Kidney epithelial cell (primary cell): ENCODE measurements at regions not wholly inside any gene's neighbourhood (a gene's known extent, or its start where the extent isn't known, plus 50 kb on each side); places are given as distances from the start of the nearest gene placed in this dataset.
A peak's percentile ranks its signal among the peaks of the same experiment; 100 is the strongest.

Experiments
- DNase-seq: peaks from one replicate; pipeline ENCODE4 v3.0.0-alpha.2; 2010; ENCODE audit warnings: low read depth
- H3K27me3 ChIP-seq: 2 replicates; pipeline ENCODE4 v1.6.0; 2011; ENCODE audit warnings: low read length; ENCODE audit not compliant: control insufficient read depth, insufficient read depth
- H3K36me3 ChIP-seq: 2 replicates; pipeline ENCODE4 v1.5.1; 2011; ENCODE audit warnings: low read length; ENCODE audit not compliant: control insufficient read depth, insufficient read depth
- H3K4me3 ChIP-seq: 2 replicates; pipeline ENCODE4 v1.5.1; 2011; ENCODE audit warnings: low read depth, mild to moderate bottlenecking, control low read depth, low read length
- CTCF ChIP-seq: IDR thresholded peaks from 2 replicates; pipeline ENCODE4 v1.5.1; 2011; ENCODE audit warnings: mild to moderate bottlenecking, moderate library complexity, low read length, control low read depth, inconsistent platforms; ENCODE audit not compliant: insufficient read depth, poor library complexity, severe bottlenecking

- no peak for TF ChIP-seq CTCF
- Histone ChIP-seq H3K4me3 (no peak overlapping the region), H3K36me3 (no peaks in the 10 kb centered on the region), H3K27me3 (peaks cover 4% of the 10 kb centered on the region)
- DNase-seq: no peak
Measured at GRCh38 chr15:31469786-31470525, 143.3 kb downstream of the KLF13 start.

- Histone ChIP-seq H3K27me3 (peaks cover 4% of the 10 kb centered on the region), H3K4me3 (no peak overlapping the region), H3K36me3 (no peaks in the 10 kb centered on the region)
- no peak for TF ChIP-seq CTCF
- DNase-seq: no peak
Measured at GRCh38 chr15:31470756-31471155, 144.1 kb downstream of the KLF13 start.

GRCh38 chr15:31471731-31472430 is 145.2 kb downstream of the KLF13 start:
- Histone ChIP-seq H3K4me3 (no peak overlapping the region), H3K27me3 (peaks cover 4% of the 10 kb centered on the region), H3K36me3 (no peaks in the 10 kb centered on the region)
- no peak for TF ChIP-seq CTCF
- DNase-seq: peak; percentile 68

- no peak for TF ChIP-seq CTCF
- DNase-seq: no peak
Measured at GRCh38 chr15:31472636-31473384, 146.2 kb downstream of the KLF13 start.

GRCh38 chr15:31473385-31474058 is 146.9 kb downstream of the KLF13 start:
- TF ChIP-seq CTCF: no peak
- Histone ChIP-seq H3K27me3 (peaks cover 4% of the 10 kb centered on the region), H3K36me3 (no peaks in the 10 kb centered on the region), H3K4me3 (no peak overlapping the region)
- no peak for DNase-seq

More at GRCh38 chr15:31472636-31473384, 146.2 kb downstream of the KLF13 start:
- Histone ChIP-seq H3K4me3 (no peak overlapping the region), H3K27me3 (peaks cover 4% of the 10 kb centered on the region), H3K36me3 (no peaks in the 10 kb centered on the region)
